HEK293T (cell line): ENCODE measurements at regions not wholly inside any gene's neighbourhood (a gene's known extent, or its start where the extent isn't known, plus 50 kb on each side); places are given as distances from the start of the nearest gene placed in this dataset.

ENCODE experiments used
- ARNT ChIP-seq: fragments of 450-650 bp; IDR thresholded peaks from 2 replicates; pipeline ENCODE4 v1.6.1; 2017; ENCODE audit warnings: mild to moderate bottlenecking
- CTBP1 ChIP-seq: fragments of 450-650 bp; IDR thresholded peaks from 2 replicates; pipeline ENCODE4 v1.6.1; 2016; ENCODE audit warnings: borderline replicate concordance
- ELF4 ChIP-seq: fragments of 450-650 bp; IDR thresholded peaks from 2 replicates; pipeline ENCODE4 v1.6.1; 2017; ENCODE audit warnings: antibody characterized with exemption
- FOXA1 ChIP-seq: fragments of 450-650 bp; IDR thresholded peaks from 2 replicates; pipeline ENCODE4 v1.6.1; 2016; ENCODE audit warnings: mild to moderate bottlenecking
- FOXK2 ChIP-seq: fragments of 450-650 bp; IDR thresholded peaks from 2 replicates; pipeline ENCODE4 v1.6.1; 2016; ENCODE audit warnings: mild to moderate bottlenecking
- FOXM1 ChIP-seq: fragments of 450-650 bp; IDR thresholded peaks from 2 replicates; pipeline ENCODE4 v1.6.1; 2017; ENCODE audit warnings: mild to moderate bottlenecking, borderline replicate concordance
- HDGF ChIP-seq: fragments of 450-650 bp; IDR thresholded peaks from 2 replicates; pipeline ENCODE4 v1.6.1; 2017; ENCODE audit warnings: antibody characterized with exemption, borderline replicate concordance
- L3MBTL2 ChIP-seq: fragments of 450-650 bp; conservative IDR thresholded peaks from 2 replicates; pipeline ENCODE4 v1.6.1; 2016; ENCODE audit warnings: mild to moderate bottlenecking
- LEF1 ChIP-seq: fragments of 450-650 bp; IDR thresholded peaks from 2 replicates; pipeline ENCODE4 v1.6.1; 2017; ENCODE audit warnings: mild to moderate bottlenecking, borderline replicate concordance
- NFRKB ChIP-seq: fragments of 450-650 bp; IDR thresholded peaks from 2 replicates; pipeline ENCODE4 v1.6.1; 2016; ENCODE audit warnings: mild to moderate bottlenecking, moderate library complexity
- SP1 ChIP-seq: fragments of 450-650 bp; IDR thresholded peaks from 2 replicates; pipeline ENCODE4 v1.6.1; 2017
- SUZ12 ChIP-seq: fragments of 450-650 bp; IDR thresholded peaks from 2 replicates; pipeline ENCODE4 v1.6.1; 2016; ENCODE audit warnings: mild to moderate bottlenecking
- TARDBP ChIP-seq: fragments of 450-650 bp; IDR thresholded peaks from 2 replicates; pipeline ENCODE4 v1.6.1; 2016
- ZNF384 ChIP-seq: fragments of 450-650 bp; IDR thresholded peaks from 2 replicates; pipeline ENCODE4 v1.6.1; 2016

GRCh38 chr9:86721226-86721781, 226.0 kb downstream of the GAS1 start:
- no peak for TF ChIP-seq SP1
- no peak for TF ChIP-seq FOXM1
- no peak for TF ChIP-seq CTBP1
- no peak for TF ChIP-seq ZNF384
- no peak for TF ChIP-seq ARNT
- TF ChIP-seq FOXK2, result no peak
- no peak for TF ChIP-seq HDGF
- no peak for TF ChIP-seq TARDBP
- no peak for TF ChIP-seq SUZ12
- no peak for TF ChIP-seq FOXA1
- TF ChIP-seq LEF1, result no peak
- no peak for TF ChIP-seq NFRKB
- no peak for TF ChIP-seq ELF4
- no peak for TF ChIP-seq L3MBTL2
